ENCODE measurements at regions not wholly inside any gene's neighbourhood (a gene's known extent, or its start where the extent isn't known, plus 50 kb on each side); places are given as distances from the start of the nearest gene placed in this dataset.

- H3K36me3 Mint-ChIP-seq (ENCODE audit: low read depth, unreplicated experiment) = no peaks in the 10 kb centered on the region
- H3K4me1 Mint-ChIP-seq (ENCODE audit: unreplicated experiment) = no peaks in the 10 kb centered on the region
- H3K27ac Mint-ChIP-seq (ENCODE audit: unreplicated experiment) = no peak overlapping the region
Observed at GRCh38 chr1:4494027-4494426, 160.4 kb upstream of the AJAP1 start.

DNA sequence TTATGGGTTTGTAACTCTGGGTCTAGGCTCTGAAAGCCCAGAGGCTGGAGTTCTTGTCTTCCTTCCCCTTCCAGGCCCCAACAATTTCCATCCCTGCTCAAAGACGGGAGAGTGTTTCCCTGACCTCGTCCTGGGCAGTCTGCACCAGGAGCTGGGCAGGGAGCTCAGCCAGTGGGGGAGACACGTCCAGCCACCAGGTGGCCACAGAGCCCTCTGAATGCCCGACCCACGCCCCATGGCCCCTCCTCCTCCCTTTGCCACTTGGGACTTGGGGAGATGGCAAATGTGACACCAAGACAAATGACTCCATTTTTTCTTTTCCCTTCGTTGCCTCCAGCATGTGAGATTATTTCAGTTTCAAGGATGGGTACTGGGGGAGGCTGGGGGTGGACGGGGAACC is 159.9 kb upstream of the AJAP1 start:
- Mint-ChIP-seq H3K9me3 (ENCODE audit: unreplicated experiment) (peaks cover 24% of the 10 kb centered on the region), H3K36me3 (ENCODE audit: low read depth, unreplicated experiment) (no peaks in the 10 kb centered on the region), H3K4me1 (ENCODE audit: unreplicated experiment) (no peaks in the 10 kb centered on the region), H3K4me3 (ENCODE audit: unreplicated experiment) (no peak overlapping the region), H3K27ac (ENCODE audit: unreplicated experiment) (no peak overlapping the region), H3K27me3 (ENCODE audit: unreplicated experiment) (peaks cover 6% of the 10 kb centered on the region)
- no peak for DNase-seq (ENCODE audit: low spot score)
- no peak for TF ChIP-seq CTCF (IDR thresholded peaks at IDR 0.05; ENCODE audit: unreplicated experiment)

More at GRCh38 chr1:4494027-4494426, 160.4 kb upstream of the AJAP1 start:
- Mint-ChIP-seq H3K9me3 (ENCODE audit: unreplicated experiment) (peaks cover 22% of the 10 kb centered on the region), H3K27me3 (ENCODE audit: unreplicated experiment) (peaks cover 5% of the 10 kb centered on the region), H3K4me3 (ENCODE audit: unreplicated experiment) (no peak overlapping the region)
- no peak for TF ChIP-seq CTCF (IDR thresholded peaks at IDR 0.05; ENCODE audit: unreplicated experiment)
- DNase-seq (ENCODE audit: low spot score) = no peak

DNA sequence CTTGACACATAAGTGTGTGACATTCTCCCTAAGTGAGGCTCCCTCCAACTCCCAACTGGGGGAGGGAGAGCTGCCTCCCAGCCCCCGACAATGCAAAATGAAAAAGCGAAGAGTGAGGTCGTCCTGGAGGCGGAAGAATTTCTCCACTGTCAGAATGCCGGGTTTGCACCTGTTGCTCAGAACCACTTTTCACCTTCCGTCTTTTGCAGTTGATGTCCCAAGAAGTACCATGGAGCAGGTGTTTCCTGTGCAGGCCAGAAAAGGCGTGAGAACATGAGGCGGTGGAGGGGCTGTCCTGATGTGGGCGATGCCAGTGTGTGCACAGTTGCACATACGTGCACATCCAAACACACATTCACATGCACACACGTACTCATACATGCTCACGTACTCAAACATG is 158.6 kb upstream of the AJAP1 start:
- peaks cover 29% of the 10 kb centered on the region for H3K9me3 Mint-ChIP-seq (ENCODE audit: unreplicated experiment)
- no peak for DNase-seq (ENCODE audit: low spot score)
- peaks cover 1% of the 10 kb centered on the region for H3K36me3 Mint-ChIP-seq (ENCODE audit: low read depth, unreplicated experiment)
- H3K4me1 Mint-ChIP-seq (ENCODE audit: unreplicated experiment) = no peaks in the 10 kb centered on the region
- no peak overlapping the region for H3K27ac Mint-ChIP-seq (ENCODE audit: unreplicated experiment)
- H3K4me3 Mint-ChIP-seq (ENCODE audit: unreplicated experiment) = no peak overlapping the region
- H3K27me3 Mint-ChIP-seq (ENCODE audit: unreplicated experiment) = peaks cover 6% of the 10 kb centered on the region
- TF ChIP-seq CTCF (IDR thresholded peaks at IDR 0.05; ENCODE audit: unreplicated experiment) = no peak

DNA sequence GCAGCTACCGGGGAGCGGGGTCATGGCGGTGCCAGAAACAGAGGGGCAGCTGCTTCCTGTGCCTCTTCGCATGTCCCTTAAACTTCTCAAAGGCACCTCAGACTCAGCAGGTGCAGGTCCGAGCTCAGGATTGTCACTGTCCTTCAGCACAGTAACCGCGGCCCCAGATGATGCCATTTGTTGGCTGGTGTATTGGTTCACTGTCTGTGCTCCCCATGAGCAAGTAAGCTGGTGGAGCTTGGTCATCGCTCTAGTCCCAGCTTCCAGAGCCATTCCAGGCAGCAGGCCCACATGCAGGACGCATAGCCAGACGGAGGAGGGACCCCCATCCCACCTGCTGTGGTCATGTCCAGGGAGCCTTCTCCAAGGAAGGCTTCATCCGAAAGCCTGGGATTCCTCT is 154.0 kb upstream of the AJAP1 start:
- Mint-ChIP-seq H3K9me3 (ENCODE audit: unreplicated experiment) (peaks cover 32% of the 10 kb centered on the region), H3K27me3 (ENCODE audit: unreplicated experiment) (peaks cover 9% of the 10 kb centered on the region), H3K4me1 (ENCODE audit: unreplicated experiment) (no peaks in the 10 kb centered on the region), H3K36me3 (ENCODE audit: low read depth, unreplicated experiment) (peaks cover 13% of the 10 kb centered on the region), H3K4me3 (ENCODE audit: unreplicated experiment) (no peak overlapping the region), H3K27ac (ENCODE audit: unreplicated experiment) (no peak overlapping the region)
- TF ChIP-seq CTCF (IDR thresholded peaks at IDR 0.05; ENCODE audit: unreplicated experiment) = no peak
- no peak for DNase-seq (ENCODE audit: low spot score)

DNA sequence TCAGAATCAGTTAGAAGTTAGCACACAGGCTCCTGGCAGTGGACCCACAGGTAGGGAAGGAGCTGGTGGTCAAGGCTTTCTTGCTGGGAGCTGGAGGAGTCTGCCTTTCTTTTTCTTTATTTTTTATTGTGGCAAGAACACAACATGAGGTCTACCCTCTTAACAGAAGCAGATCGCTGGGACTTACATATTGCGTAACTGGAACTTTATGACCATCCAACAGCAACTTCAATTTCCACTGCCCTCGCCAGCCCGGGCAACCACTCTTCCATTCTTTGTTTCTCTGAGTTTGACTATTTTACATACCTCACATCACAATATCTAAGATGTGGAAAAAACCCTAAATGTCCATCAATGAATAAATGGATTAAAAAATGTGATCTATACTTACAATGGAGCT is 147.8 kb upstream of the AJAP1 start:
- peaks cover 11% of the 10 kb centered on the region for H3K27me3 Mint-ChIP-seq (ENCODE audit: unreplicated experiment)
- H3K27ac Mint-ChIP-seq (ENCODE audit: unreplicated experiment) = no peak overlapping the region
- peaks cover 6% of the 10 kb centered on the region for H3K36me3 Mint-ChIP-seq (ENCODE audit: low read depth, unreplicated experiment)
- no peak for TF ChIP-seq CTCF (IDR thresholded peaks at IDR 0.05; ENCODE audit: unreplicated experiment)
- H3K4me3 Mint-ChIP-seq (ENCODE audit: unreplicated experiment) = no peak overlapping the region
- peaks cover 29% of the 10 kb centered on the region for H3K9me3 Mint-ChIP-seq (ENCODE audit: unreplicated experiment)
- no peak for DNase-seq (ENCODE audit: low spot score)
- H3K4me1 Mint-ChIP-seq (ENCODE audit: unreplicated experiment) = no peaks in the 10 kb centered on the region
